Stimulated activated CD8-positive, alpha-beta memory T cell treated with anti-CD3 and anti-CD28 coated beads, Interleukin-7, amount 100 ng/mL, for 24 hours (primary cell): ENCODE measurements at regions not wholly inside any gene's neighbourhood (a gene's known extent, or its start where the extent isn't known, plus 50 kb on each side); places are given as distances from the start of the nearest gene placed in this dataset.
"Not testable (repeated sequence)": the region's sequence is repeated elsewhere in the genome, so short reads cannot be mapped to it uniquely, and the experiment has no call there.

ENCODE experiments used
- DNase-seq: peaks from one replicate; pipeline ENCODE4 v3.0.0-alpha.2; 2020; ENCODE audit warnings: low read depth

DNA sequence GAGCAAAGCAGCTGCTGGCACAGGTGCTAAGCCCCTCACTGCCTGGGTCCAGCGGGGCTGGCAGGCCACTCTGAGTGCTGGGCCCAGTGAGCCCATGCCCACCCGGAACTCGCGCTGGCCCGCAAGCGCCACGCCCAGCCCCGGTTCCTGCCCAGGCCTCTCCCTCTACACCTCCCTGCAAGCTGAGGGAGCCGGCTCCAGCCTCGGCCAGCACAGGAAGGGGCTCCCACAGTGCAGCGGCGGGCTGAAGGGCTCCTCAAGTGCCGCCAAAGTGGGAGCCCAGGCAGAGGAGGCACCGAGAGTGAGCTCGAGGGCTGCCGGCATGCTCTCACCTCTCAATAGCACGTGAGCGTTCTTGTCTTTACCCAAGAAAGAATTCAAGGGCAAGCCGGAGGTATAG lies 219.5 kb upstream of the FRG2C start:
- not testable (repeated sequence) for DNase-seq

DNA sequence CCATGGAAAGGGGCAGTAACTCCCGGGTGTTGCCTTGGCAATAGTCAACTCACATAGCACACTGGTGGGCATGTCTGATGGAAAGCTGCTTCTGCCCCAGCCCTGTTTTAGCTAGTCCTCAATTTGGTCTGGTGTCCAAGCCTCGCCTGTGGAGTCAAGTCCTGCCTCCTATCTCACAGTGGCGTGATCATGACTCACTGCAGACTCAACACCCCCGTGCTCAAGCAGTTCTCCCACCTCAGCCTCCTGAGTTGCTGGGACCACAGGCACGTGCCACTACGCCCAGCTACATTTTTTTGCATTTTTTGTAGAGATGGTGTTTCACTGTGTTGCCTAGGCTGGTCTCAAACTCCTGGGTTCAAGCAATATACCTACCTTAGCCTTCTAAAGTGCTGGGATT lies 218.9 kb upstream of the FRG2C start:
- not testable (repeated sequence) for DNase-seq

DNA sequence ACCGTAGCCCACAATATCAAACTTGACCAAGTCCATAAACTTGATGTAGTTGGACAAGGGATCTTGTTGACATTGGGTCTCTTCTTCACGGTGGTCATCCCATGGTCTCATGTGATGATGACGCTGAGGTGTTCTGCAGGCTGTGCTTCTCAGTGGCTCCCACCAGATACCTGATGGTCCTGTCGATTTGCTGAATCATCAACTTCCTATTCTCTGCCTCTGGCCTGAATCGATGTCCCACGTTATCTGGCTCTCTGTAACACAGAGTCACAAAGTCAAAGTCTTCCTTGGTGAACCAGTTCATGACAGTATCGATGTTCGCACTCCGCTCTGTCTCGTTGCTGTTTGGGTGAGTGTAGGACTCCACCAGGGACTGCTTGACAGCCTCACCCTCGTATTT lies 217.2 kb upstream of the FRG2C start:
- DNase-seq: not testable (repeated sequence)

DNA sequence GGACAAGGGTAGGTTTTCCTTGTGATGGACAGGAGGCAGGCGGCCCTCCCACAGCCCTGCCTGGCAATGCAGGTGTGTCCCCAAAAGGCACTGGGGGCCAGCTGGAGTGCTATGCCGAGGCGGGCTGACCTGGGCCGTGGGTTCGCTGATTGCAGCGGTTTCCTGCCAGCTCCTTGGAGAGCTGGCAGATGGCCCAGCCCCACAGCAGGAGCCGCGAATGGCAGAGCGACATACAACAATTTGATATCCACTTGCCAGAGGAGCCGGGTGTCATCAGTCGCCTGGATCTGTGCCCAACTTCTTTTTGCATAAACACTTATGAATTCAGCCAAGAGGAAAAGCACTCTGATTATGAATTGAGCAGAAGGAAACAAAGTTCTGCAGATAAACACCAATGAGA lies 210.8 kb upstream of the FRG2C start:
- DNase-seq: not testable (repeated sequence)

DNA sequence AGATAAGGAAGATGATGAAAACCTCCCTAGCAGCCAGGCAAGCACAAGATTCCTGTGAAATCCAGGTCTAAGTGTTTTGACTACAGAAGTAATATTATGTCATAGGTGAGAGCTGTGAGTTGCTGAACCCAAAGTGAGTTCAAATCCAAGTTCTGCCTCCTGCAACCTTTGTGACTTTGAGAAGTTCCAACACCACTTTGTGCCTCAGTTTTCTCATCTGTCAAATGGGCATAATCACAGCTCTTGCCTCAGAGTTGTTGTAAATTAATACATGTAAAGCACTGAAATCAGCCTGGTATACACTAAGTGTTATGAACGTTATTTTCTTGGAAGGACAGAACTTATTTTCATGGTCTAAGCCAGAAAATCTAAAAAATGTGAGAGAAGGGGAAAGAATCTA lies 210.3 kb upstream of the FRG2C start:
- DNase-seq: not testable (repeated sequence)

DNA sequence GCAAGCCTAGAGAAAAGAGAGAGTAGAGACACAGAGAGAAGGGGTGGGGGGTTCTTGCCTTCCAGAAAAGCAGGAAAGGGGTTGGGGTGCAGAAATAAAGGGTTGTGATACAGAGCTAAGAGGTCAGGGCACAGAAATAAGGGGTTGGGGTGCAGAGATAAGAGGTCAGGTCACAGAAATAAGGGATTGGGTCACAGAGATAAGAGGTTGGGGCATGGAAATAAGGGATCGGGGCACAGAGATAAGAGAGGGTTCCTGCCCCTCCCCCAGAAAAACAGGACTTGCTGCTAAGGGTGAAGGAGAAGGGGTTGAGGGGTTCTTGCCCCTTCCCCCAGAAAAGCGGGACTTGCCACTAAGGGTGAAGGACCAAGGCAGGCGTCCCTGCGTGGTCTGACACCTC lies 189.6 kb upstream of the FRG2C start:
- DNase-seq: not testable (repeated sequence)

DNA sequence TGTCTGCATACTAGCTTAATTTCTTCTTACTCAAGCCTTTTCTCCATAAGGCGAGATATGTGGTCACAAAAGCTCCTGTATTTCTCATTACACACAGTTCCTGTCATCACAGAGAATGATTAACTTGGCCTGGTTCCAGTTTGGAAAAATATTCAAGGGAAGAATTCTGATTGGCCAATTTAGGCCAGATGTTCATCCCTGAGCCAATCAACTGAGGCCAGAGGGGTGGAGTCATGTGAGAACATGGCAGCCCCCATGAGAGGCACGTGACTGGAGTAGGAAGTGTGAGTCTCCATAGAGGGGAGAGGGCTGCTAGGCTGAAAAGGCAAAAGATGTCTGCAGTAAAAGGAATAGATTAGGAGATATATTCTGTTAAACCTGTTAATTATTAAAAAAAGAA lies 167.5 kb upstream of the FRG2C start:
- DNase-seq: not testable (repeated sequence)

DNA sequence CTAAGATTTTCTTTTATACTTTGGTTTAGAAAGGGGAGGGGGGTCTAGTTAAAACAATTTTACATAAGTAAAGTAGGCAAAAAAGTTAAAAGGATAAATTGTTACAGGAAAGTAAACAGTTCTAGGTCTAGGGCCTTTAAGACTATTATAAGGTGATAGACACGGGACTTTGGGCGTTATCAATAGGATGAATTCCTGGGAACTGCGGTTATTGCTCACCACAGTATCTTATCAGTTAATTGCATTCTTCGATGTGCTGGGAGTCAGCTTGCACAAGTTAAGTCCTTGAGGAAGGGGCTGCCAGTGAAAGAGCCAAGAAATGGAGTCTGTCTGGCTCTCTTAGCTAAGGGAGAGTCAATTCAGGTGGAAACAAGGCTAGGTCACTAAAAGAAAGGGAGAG lies 163.8 kb upstream of the FRG2C start:
- not testable (repeated sequence) for DNase-seq

DNA sequence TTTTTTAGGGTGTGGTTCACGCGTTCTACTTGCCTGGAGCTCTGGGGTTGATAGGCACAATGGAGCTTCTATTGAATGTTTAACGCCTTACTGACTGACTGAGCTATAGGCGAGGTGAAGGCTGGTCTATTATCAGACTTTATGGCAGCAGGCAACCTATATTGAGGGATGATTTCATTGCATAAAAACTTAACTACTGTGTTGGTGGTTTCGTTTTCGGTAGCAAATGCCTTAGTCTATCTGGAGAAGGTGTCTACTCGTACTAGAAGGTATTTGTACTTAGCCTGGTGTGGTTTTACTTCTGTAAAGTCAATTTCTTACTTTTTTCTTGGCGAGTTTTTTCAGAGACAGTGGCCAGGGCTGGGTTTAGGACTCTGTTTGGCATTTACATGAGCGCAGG lies 162.0 kb upstream of the FRG2C start:
- not testable (repeated sequence) for DNase-seq

DNA sequence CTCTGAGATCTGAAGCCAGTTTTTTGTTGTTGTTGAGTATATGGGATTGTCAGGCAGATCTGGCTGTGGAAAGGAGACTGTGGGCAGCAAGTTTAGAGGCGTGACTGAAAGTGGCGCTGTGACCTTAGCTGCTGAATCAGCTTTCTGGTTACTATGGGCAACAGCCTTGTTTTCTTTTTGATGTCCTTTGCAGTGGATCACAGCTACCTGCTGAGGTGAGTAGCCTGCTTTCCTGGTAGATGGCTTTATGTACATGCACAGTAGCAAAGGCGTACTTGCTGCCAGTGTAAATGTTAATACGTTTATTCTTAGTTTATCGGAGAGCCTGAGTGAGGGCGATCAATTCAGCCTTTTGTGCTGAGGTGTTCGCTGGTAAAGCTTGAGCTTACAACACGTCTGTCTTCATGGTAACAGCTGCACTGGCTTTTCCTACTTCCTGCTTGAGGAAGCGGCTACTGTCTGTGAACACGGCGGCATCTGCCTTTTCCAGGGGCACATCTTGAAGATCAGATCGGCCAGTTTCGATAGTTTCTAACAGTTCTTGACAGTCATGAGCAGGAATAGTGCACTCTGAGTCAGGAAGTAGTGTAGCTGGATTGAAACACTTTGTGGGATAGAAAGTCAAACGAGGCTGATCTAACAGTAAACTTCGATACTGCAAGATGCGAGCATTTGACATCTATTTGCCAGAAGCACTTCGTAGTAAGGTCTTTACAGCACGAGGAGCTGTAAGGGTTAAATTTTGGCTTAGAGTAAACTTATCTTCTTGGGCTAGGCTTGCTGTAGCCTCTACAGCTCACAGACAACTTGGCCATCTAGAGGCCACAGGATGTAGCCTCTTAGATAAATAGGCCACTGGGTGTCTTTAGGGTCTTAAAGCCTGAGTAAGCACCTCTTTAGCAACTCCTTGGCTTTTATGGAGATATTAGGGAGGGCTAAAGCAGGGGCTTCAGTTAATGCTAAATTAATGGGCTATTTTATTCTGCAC lies 161.1 kb upstream of the FRG2C start:
- DNase-seq: not testable (repeated sequence)

DNA sequence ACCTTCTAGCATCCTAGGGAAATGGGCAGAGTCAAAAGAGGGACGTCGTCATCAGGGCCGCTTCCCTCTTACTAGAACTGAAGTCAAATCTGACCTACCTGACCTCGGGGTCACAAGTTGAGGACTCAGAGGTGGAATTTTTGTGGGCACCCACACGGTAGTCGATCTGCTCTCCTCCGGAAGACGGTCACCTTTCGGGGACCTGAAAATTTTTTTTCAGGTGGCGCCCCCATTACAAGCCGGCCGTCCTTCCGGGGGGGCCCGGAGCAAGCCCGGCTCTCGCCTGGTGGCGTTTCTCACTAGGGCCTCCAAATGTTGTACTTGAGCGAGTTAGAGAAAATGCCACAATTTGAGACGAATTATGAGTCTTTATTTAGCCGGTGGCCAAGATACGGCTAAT lies 157.5 kb upstream of the FRG2C start:
- DNase-seq: no peak

DNA sequence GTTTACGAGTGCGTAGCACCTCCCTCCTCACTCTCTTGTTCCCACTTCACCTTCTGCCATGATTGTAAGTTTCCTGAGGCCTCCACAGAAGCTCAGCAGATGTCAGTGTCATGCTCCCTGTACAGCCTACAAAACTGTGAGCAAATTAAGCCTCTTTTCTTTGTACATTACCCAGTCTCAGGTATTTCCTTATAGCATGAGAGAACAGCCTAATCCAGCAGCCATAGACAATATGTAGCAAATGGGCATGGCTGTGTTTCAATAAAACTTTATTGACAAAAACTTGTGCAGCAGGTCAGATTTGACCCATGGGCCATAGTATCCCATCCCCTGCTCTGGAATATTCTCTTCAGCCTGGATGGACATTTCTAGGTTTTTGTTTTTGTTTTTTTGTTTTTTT lies 156.2 kb upstream of the FRG2C start:
- DNase-seq: not testable (repeated sequence)

DNA sequence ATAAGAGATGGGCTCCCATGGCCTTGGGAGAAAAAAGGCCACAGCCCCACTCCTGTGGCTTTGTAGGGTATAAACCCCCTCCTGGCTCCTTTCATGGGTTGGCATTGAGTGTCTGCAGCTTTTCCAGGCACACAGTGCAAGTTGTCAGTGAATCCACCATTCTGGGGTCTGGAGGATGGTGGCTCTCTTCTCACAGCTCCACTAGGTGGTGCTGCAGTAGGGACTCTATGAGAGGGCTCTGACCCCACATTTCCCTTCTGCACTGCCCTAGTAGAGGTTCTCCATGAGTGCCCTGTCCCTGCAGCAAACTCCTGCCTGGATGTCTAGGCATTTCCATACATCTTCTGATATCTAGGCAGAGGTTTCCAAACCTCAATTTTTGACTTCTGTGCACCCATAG lies 136.5 kb upstream of the FRG2C start:
- DNase-seq: not testable (repeated sequence)

DNA sequence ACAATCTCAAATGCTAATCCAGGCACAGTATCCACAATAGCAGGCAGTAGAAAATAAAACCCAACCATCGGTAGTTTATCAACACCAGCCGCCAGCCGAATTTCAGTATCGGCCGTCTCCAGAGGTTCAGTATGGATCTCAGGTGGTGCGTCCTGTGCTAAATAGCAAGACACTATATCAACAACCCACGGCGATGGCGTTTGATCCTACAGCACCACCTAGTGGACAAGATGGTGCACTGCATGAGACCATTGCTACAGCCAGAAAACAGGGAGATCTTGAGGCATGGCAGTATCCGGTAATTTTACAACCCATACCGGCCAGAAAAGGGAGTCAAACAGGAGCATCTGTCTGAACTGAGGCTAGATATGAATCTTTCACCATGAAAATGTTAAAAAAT lies 112.0 kb upstream of the FRG2C start:
- not testable (repeated sequence) for DNase-seq

DNA sequence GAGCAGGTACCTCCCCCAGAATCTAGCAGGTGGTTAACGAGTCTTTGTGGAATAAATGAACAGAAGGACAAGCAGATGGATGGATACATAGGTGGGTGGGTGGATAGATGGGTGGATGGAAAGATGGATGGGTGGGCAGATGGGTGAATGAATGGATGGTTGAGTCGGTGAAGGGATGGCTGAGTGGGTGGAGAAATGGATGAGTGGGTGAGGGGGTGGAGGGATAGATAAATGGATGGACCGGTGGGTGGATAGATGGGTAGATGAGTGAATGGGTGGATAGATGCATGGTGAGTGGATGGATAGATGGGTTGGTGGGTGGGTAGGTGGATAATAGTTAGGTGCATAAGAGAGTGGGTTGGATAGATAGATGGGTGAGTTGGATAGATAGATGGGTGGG lies 99.7 kb upstream of the FRG2C start:
- DNase-seq: not testable (repeated sequence)

DNA sequence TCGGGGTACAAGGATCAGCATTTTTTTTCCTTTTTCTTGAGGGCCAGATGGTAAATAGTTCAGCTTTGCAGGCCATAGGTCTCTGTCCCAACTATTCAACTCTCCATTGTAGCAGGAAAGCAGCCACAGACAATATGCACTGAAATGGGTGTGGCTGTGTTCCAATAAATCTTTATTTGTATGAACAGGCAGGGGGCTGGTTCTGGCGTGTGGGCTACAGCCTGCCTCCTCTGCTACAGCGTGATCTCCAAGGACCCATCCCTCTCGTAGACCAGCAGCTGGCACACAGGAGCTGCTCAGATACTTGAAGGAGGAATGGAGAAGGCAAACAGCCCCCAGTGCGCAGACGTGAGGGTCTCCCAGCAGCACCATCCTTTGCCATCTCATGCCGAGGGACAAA lies 91.8 kb upstream of the FRG2C start:
- not testable (repeated sequence) for DNase-seq

DNA sequence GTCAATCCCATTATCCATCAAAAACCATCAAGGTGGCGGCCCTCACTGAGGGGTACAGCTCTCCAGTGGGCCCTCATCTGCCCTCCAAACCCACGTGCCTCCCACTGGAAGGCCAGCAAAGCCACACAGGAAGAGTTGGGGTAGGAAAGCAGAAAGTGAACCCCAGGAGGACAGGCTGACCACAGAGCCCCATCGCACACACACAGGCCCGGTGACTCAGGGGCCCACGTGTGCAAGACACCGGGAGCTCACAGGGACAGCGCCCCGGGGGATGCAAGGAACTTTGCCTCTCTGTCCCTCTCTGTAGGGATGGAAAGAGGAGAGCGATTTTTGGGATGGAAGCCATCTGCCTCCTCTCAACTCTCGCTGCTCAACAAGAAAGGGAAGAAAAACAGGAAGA lies 85.0 kb upstream of the FRG2C start:
- DNase-seq: not testable (repeated sequence)

DNA sequence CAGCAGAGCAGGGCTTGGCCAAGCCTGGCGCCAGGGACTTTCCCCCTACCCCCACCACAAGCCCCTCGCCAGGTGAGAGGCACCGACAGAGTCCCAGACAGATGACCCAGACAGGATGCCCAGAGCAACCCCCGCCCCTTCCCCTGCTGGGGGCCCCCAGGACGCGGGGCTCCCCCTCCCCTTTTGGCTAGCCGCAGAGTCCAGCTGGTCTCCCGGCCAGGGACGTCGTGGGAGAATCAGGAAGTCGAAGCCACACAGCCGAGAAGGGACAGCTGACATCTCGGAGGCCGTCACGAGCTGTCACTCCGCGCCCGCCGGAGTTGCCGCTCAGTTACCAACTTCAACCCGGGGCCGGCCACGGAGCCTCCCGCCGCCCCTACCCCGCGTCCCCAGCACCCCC lies 84.6 kb upstream of the FRG2C start:
- DNase-seq: not testable (repeated sequence)

DNA sequence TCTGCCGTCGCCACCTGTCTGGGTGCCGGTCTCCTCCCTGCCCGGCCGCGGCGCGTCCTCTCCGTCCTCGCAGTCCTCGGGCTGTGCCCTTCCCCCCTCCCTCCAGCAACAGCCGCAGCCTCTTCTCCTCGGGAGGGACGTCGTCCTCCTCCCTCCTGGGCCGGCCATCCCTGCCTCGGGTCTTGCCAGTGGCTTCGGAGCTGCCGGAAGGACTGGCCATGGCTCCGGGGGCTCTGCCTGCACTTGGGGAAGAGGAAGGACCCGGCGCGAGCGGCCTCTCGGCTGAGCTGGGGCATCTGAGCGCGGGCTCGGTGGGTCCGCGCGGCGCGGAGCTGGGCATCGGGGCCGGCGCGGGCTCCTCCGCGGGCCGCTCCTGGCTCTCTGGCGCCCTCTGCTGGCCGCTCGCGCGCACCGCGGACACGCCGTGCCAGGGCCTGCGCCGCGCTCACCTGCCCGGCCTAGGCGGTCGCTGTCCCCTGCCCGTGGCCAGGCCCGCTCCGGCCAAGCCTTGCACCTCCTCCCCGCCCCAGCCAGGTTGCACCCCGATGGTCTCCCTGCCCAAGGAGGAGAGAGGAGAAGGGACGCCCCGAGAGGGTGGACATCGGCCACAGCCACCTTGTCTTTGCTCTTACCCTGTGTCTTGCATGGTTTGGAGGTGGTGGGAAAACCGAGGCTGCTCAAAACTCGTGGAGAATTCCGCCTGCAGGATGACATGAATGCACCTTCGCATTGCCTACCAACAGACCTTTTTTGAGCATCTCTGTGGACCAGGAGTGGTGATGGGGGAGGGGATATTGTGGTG lies 83.9 kb upstream of the FRG2C start:
- peak; percentile 10 for DNase-seq

DNA sequence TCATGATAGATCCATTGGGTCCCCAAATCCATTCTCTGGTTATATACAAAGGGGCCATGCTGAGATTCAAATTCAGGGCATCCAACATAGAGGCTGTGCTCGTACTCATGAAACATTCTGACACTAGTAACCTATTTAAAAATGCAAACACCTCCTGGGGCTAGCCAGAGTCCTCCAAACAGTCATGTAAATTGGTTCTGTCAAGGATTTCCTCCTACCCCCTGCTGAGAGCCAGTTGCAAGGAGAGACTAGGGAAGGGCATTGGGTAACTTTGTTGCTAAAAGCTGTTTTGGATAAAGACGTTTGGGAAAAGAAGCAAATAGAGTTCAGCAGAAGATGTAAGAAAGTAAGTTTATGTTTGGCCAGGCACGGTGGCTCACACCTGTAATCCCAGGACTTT lies 81.6 kb upstream of the FRG2C start:
- DNase-seq: not testable (repeated sequence)

DNA sequence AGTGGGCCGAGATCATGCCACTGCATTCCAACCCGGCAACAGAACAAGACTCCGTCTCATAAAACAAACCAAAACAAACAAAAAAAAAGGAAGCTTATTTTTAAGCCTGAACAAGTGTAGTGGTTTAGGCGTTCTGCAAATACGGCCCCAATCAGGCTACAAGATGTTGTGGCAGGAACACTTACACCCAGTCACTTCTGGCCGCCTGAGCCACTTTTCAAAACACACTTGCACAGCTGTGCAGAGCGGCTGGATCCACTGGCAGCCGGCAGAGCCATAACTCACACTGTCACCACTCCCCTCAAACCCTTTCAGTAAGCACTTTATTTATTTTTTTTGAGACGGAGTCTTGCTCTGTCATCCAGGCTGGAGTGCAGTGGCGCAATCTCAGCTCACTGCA lies 81.0 kb upstream of the FRG2C start:
- not testable (repeated sequence) for DNase-seq

DNA sequence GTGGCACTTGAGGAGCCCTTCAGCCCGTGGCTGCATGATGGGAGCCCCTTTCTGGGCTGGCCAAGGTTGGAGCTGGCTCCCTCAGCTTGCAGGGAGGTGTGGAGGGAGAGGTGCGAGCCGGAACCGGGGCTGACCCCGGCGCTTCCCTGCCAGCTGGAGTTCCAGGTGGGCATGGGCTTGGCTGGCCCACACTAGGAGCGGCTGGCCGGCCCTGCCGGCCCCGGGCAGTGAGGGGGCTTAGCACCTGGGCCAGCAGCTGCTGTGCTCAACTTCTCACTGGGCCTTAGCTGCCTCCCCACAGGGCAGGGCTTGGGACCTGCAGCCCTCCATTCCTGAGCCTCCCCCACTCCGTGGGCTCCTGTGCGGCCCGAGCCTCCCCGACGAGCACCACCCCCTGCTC lies 76.4 kb upstream of the FRG2C start:
- not testable (repeated sequence) for DNase-seq

DNA sequence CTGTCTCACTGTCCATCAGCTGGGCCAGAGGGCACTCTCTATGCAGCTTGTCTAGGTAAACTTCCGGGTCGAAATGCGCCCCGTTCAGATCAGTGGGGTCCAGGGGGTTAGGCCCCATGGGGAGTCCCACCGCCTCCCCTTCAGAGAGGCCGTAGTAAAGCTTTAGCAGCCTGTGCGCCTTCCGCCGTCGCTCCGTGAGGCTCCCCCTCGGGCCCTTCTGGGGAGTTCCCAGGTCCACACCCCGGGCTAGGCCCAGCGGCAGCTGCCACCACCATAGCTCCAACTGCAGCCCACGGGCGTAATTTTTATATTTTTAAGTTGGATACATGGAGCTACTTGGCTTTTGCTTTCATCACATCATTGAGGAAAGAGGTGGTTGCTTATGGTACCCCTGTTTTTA lies 73.7 kb upstream of the FRG2C start:
- not testable (repeated sequence) for DNase-seq
